ENCODE measurements at regions not wholly inside any gene's neighbourhood (a gene's known extent, or its start where the extent isn't known, plus 50 kb on each side); places are given as distances from the start of the nearest gene placed in this dataset.

- FAIRE-seq, result peak; percentile 21
Observed at GRCh38 chrX:42515939-42516338, 262.0 kb downstream of the PPP1R2C start.

GRCh38 chrX:42505016-42505415 lies 272.9 kb downstream of the PPP1R2C start:
- no peak for FAIRE-seq

DNA sequence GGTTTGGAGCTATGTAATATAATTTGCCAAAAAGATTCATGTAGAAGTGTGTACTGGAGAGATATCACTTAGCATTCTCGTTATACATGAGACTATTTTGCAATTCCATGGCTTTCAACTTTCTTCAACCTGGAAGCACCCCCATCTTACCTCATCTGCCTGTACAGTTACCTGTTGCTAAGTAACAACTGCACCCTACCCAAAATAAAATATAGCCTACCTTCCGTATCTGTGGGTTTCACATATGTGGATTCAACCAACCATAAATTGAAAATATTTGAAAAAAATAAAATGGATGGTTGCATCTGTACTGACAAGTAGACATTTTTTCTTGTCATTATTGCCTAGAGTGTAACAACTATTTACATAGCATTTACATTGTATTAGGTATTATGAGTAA lies 278.3 kb downstream of the PPP1R2C start:
- FAIRE-seq, result no peak

GRCh38 chrX:42497356-42497755 lies 280.6 kb downstream of the PPP1R2C start:
- no peak for FAIRE-seq

DNA sequence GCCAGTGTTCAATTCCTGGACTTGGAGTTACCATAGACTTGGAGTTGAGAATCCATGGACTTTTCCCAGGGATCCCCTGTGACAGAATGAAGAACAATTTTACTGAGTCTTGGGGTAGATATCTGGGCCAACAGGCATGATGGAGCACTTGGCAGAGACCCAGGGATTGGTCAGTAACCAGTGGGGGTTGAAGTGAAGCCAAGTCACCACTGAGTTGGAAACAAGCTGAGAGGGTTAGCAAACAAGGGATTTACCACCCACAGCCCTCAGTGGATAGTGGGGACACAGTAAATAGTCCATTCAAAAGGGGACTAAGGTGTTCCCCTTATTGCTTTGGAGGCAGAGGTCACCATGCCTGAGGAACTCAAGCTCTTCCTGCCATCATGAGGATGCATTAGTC lies 281.7 kb downstream of the PPP1R2C start:
- no peak for FAIRE-seq

DNA sequence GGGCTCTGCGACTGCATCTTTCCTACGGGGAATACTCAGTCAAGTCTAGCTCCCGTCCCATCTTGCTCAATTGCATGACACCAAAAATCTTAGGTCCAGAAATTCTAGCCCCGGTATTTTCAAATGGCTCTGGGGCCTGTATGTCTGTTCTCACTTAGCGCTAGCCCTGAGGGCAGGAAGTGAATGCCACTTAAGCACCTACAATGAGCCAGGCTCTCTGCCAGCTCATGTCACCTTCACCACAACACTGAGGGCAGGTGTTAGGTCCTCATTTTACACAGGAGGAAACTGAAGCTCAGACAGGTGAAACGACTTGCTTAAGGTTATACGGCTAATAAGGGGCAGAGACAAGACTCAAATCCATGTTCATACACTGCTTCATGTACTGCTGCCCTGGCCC lies 282.8 kb downstream of the PPP1R2C start:
- no peak for FAIRE-seq

- FAIRE-seq, result peak; percentile 92
Observed at GRCh38 chrX:42491137-42491907, 286.6 kb downstream of the PPP1R2C start.

DNA sequence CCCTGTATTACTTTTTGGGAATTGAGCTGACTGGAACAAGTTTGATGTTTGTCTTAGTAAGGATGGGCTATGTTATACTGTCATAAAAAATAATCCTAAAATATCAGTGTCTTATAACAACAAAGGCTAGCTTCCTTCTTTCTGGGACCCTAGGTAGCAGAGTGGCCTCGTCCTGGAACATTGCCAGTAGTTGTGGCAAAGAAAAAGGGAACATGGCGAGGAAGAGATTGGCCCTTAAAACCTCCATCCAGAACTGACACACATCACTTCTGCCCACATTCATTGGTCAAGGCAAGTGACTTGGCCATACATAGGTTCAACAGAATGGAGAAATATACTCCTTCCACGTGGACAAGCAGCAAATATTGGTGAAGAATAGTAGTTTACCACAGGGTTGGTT lies 287.9 kb downstream of the PPP1R2C start:
- FAIRE-seq, result no peak

GRCh38 chrX:42485601-42486000 lies 292.4 kb downstream of the PPP1R2C start:
- no peak for FAIRE-seq

DNA sequence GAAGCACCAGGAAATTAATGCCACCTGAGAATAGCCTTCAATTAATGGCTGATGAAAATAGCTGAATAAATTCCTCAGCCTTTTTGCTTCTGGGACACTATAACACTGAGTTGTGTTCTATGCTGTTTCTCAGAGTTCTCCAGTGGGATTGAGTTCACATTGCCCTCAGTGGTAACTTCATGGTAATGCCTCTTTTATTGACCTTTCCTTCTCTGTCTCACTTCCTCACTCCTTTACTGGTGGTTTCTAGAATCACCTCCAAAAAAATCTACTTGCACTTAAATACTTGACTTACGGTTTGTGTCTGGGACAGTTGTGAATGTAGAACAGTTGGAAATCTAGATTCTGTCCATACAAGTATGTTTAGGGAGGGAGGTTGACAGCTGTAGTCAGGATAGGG lies 293.7 kb downstream of the PPP1R2C start:
- no peak for FAIRE-seq

DNA sequence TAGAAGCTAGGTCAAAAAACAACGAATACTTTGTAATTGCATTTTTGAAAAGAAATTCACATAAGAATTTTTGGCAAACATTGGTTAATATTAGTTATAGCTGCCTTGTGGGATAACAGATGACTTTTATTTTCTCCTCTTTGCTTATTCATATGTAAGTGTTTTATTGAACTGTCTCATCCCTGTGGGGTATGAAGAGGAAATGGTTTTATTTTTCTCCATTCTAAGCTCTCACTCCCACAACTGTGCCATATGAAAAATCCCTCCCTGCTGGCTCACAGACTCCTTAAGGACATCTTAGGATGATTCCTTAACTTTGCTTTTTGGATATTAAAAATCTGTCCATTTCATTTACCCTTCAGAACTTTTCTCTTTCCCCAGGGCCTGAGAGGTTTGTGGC lies 300.6 kb downstream of the PPP1R2C start:
- FAIRE-seq, result no peak

GRCh38 chrX:42472727-42473126 lies 305.2 kb downstream of the PPP1R2C start:
- no peak for FAIRE-seq

- no peak for FAIRE-seq
Observed at GRCh38 chrX:42466332-42467046, 311.5 kb downstream of the PPP1R2C start.

GRCh38 chrX:42465821-42466220 lies 312.1 kb downstream of the PPP1R2C start:
- FAIRE-seq, result peak; percentile 49

DNA sequence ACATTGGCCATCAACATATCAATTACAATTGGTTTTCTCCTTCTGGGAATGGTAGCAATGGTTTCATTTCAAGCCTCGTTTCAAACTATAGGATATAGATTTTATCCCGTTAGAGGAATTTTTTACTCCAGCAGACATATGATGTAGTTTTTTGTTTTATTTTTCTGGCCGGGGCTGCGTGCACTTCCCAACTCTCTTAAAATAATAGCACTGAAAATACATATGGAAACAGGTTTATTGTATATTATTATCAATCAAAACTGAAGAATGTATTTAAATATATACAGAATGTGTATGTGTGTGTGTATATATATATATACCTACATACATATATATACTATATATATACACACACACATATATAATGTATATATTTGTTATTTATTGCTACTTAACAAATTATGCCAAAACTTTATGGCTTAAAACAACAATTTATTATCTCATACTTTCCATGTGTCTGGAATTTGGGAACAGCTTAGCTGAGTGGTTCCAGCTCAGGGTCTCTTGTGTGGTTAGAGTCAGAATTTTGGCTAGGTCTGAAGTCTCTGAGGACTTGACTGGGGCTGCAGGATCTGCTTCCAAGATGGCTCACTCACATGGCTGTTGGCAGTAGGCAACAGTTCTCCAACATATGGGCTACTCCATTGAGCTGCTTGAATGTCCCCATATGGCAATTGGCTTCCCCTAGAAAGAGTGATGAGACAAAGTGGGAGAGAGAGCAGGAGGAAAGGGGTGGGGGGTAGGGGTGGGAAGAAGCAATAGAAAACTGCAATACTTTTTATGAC lies 314.1 kb downstream of the PPP1R2C start:
- no peak for FAIRE-seq

- FAIRE-seq, result no peak
Observed at GRCh38 chrX:42462917-42463316, 315.0 kb downstream of the PPP1R2C start.

- no peak for FAIRE-seq
Observed at GRCh38 chrX:42460706-42461105, 317.3 kb downstream of the PPP1R2C start.

- FAIRE-seq, result no peak
Observed at GRCh38 chrX:42459735-42460134, 318.2 kb downstream of the PPP1R2C start.

- no peak for FAIRE-seq
Observed at GRCh38 chrX:42456176-42456700, 321.7 kb downstream of the PPP1R2C start.

GRCh38 chrX:42450228-42450627 lies 327.7 kb downstream of the PPP1R2C start:
- no peak for FAIRE-seq

DNA sequence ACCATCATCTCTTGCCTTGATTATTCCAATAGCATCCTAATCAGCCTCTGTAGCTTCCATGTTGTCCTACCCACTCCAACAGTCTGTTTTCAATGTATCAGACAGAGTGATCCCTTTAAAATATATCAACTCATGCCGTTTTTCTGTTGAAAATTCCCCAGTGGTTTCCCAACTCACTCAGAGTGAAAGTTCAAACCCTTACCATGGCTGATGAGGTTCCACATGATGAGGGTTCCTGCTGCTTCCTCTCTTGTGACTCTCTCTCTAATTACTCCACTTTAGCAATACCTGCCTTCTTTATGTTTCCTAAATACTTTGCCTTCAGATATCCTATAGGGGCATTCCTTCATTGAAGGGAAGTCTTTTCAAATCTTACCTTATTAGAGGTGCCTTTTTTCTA lies 334.7 kb downstream of the PPP1R2C start:
- no peak for FAIRE-seq

GRCh38 chrX:42442745-42443144 lies 335.2 kb downstream of the PPP1R2C start:
- FAIRE-seq, result peak; percentile 28

GRCh38 chrX:42437211-42437610 lies 340.8 kb downstream of the PPP1R2C start:
- FAIRE-seq, result peak; percentile 91
